K562 (cell line): ENCODE measurements at regions not wholly inside any gene's neighbourhood (a gene's known extent, or its start where the extent isn't known, plus 50 kb on each side); places are given as distances from the start of the nearest gene placed in this dataset.

ENCODE experiments used
- AFF1 ChIP-seq, 2 experiments: fragments of 450-650 bp; IDR thresholded peaks; 2 replicates each; pipeline ENCODE4 v1.6.1; 2018; ENCODE audit warnings: mild to moderate bottlenecking in 2 of 2, low read depth in 1 of 2; ENCODE audit not compliant: partially characterized antibody in 2 of 2
- BRF2 ChIP-seq: IDR thresholded peaks from 3 replicates; pipeline ENCODE4 v1.6.1; 2011; ENCODE audit warnings: borderline replicate concordance, mild to moderate bottlenecking; ENCODE audit not compliant: insufficient read length, insufficient read depth
- COPS2 ChIP-seq: fragments of 450-650 bp; conservative IDR thresholded peaks from 2 replicates; pipeline ENCODE4 v1.6.1; 2016; ENCODE audit warnings: mild to moderate bottlenecking, moderate library complexity
- DDX20 ChIP-seq: fragments of 450-650 bp; IDR thresholded peaks from 2 replicates; pipeline ENCODE4 v1.6.1; 2016; ENCODE audit warnings: missing genetic modification characterization, low read depth, mild to moderate bottlenecking, missing compliant biosample characterization, moderate library complexity
- FOXJ2 ChIP-seq: fragments of 200-800 bp; sonication (Bioruptor generic); IDR thresholded peaks from 2 replicates; pipeline ENCODE4 v1.6.1; 2016; ENCODE audit warnings: missing genetic modification characterization, missing compliant biosample characterization
- HMG20B ChIP-seq: fragments of 250-450 bp; sonication (Bioruptor Pico); IDR thresholded peaks from 2 replicates; pipeline ENCODE4 v1.5.0; 2021; ENCODE audit warnings: mild to moderate bottlenecking
- MED1 ChIP-seq: sonication (generic); formaldehyde crosslinking; IDR thresholded peaks from 2 replicates; pipeline ENCODE4 v1.8.1; 2023; ENCODE audit warnings: missing genetic modification reagents, borderline replicate concordance
- MYNN ChIP-seq, 2 experiments: sonication (generic); formaldehyde crosslinking in 1 of 2; IDR thresholded peaks; 2 replicates each; pipeline versions ENCODE4 v1.5.0 to v1.6.1; 2016 to 2020; ENCODE audit warnings: antibody characterized with exemption in 1 of 2, missing genetic modification reagents in 1 of 2
- PHB2 ChIP-seq: fragments of 450-650 bp; IDR thresholded peaks from 2 replicates; pipeline ENCODE4 v1.6.1; 2017; ENCODE audit warnings: low read depth
- SNAPC5 ChIP-seq: fragments of 250-450 bp; sonication (Bioruptor Pico); IDR thresholded peaks from 2 replicates; pipeline ENCODE4 v1.8.0; 2021; ENCODE audit warnings: moderate library complexity, mild to moderate bottlenecking, inconsistent platforms
- TCF7 ChIP-seq: sonication (generic); IDR thresholded peaks from 2 replicates; pipeline ENCODE4 v1.6.1; 2016; ENCODE audit warnings: antibody characterized with exemption, borderline replicate concordance
- TCFL5 ChIP-seq: fragments of 250-450 bp; sonication (Bioruptor Pico); conservative IDR thresholded peaks from 2 replicates; pipeline ENCODE4 v1.6.1; 2021; ENCODE audit warnings: mild to moderate bottlenecking, moderate library complexity, matching md5 sums
- XRCC4 ChIP-seq: IDR thresholded peaks from one replicate; pipeline ENCODE4 v1.6.1; 2011; ENCODE audit not compliant: insufficient read depth, insufficient read length; ENCODE audit errors: extremely low read depth
- TF ChIP-seq, protein P1 (sequence below): sonication (generic); formaldehyde crosslinking; IDR thresholded peaks from 2 replicates; pipeline ENCODE4 v1.9.0; 2022; ENCODE audit warnings: mild to moderate bottlenecking, missing genetic modification reagents
- TF ChIP-seq, protein P2 (sequence below): fragments of 200-800 bp; sonication (Bioruptor generic); IDR thresholded peaks from 2 replicates; pipeline ENCODE4 v1.6.1; 2017; ENCODE audit warnings: missing genetic modification characterization, missing compliant biosample characterization
- TF ChIP-seq, protein P3 (sequence below): sonication (generic); formaldehyde crosslinking; IDR thresholded peaks from 2 replicates; pipeline ENCODE4 v1.8.0; 2022; ENCODE audit warnings: mild to moderate bottlenecking, missing genetic modification reagents
- TF ChIP-seq, protein P4 (sequence below): fragments of 450-650 bp; IDR thresholded peaks from 2 replicates; pipeline ENCODE4 v1.6.1; 2017; ENCODE audit warnings: antibody characterized with exemption

- TF ChIP-seq, protein P1, sequence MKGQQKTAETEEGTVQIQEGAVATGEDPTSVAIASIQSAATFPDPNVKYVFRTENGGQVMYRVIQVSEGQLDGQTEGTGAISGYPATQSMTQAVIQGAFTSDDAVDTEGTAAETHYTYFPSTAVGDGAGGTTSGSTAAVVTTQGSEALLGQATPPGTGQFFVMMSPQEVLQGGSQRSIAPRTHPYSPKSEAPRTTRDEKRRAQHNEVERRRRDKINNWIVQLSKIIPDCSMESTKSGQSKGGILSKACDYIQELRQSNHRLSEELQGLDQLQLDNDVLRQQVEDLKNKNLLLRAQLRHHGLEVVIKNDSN (CRISPR knock-in tag), result no peak
- no peak for TF ChIP-seq XRCC4
- TF ChIP-seq AFF1 (IDR thresholded peaks at IDR 0.05; ENCODE audit: low read depth in 1 of 2, partially characterized antibody in 2 of 2), result no peak
- TF ChIP-seq, protein P2, sequence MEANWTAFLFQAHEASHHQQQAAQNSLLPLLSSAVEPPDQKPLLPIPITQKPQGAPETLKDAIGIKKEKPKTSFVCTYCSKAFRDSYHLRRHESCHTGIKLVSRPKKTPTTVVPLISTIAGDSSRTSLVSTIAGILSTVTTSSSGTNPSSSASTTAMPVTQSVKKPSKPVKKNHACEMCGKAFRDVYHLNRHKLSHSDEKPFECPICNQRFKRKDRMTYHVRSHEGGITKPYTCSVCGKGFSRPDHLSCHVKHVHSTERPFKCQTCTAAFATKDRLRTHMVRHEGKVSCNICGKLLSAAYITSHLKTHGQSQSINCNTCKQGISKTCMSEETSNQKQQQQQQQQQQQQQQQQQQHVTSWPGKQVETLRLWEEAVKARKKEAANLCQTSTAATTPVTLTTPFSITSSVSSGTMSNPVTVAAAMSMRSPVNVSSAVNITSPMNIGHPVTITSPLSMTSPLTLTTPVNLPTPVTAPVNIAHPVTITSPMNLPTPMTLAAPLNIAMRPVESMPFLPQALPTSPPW (CRISPR knock-in tag), result no peak
- TF ChIP-seq, protein P3, sequence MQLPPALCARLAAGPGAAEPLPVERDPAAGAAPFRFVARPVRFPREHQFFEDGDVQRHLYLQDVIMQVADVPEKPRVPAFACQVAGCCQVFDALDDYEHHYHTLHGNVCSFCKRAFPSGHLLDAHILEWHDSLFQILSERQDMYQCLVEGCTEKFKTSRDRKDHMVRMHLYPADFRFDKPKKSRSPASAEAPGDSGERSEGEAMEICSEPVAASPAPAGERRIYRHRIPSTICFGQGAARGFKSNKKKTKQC (CRISPR knock-in tag), result no peak
- no peak for TF ChIP-seq SNAPC5 (CRISPR knock-in tag)
- TF ChIP-seq COPS2, result no peak
- TF ChIP-seq TCFL5, result no peak
- no peak for TF ChIP-seq MYNN (IDR thresholded peaks at IDR 0.05)
- no peak for TF ChIP-seq MYNN (CRISPR knock-in tag; IDR thresholded peaks at IDR 0.05)
- TF ChIP-seq DDX20 (tag), result no peak
- peak; percentile 97 for TF ChIP-seq TCF7
- no peak for TF ChIP-seq MED1 (CRISPR knock-in tag)
- no peak for TF ChIP-seq PHB2
- TF ChIP-seq BRF2, result no peak
- TF ChIP-seq HMG20B, result no peak
- TF ChIP-seq FOXJ2 (tag), result peak; percentile 60; the same call in 1 of the 2 replicates
- TF ChIP-seq, protein P4, sequence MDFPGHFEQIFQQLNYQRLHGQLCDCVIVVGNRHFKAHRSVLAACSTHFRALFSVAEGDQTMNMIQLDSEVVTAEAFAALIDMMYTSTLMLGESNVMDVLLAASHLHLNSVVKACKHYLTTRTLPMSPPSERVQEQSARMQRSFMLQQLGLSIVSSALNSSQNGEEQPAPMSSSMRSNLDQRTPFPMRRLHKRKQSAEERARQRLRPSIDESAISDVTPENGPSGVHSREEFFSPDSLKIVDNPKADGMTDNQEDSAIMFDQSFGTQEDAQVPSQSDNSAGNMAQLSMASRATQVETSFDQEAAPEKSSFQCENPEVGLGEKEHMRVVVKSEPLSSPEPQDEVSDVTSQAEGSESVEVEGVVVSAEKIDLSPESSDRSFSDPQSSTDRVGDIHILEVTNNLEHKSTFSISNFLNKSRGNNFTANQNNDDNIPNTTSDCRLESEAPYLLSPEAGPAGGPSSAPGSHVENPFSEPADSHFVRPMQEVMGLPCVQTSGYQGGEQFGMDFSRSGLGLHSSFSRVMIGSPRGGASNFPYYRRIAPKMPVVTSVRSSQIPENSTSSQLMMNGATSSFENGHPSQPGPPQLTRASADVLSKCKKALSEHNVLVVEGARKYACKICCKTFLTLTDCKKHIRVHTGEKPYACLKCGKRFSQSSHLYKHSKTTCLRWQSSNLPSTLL, result no peak
Observed at GRCh38 chr18:3340015-3340681, 78.2 kb downstream of the MYL12B start (continued).
